RKO (cell line): ENCODE measurements at regions not wholly inside any gene's neighbourhood (a gene's known extent, or its start where the extent isn't known, plus 50 kb on each side); places are given as distances from the start of the nearest gene placed in this dataset.

Experiments
- DNase-seq: peaks from one replicate; pipeline ENCODE4 v3.0.0-alpha.2; 2016; ENCODE audit warnings: low spot score

GRCh38 chr13:112223929-112224328 lies 152.2 kb upstream of the SPACA7 start:
- peak; percentile 11 for DNase-seq

GRCh38 chr13:112225429-112226090 lies 150.6 kb upstream of the SPACA7 start:
- no peak for DNase-seq

- no peak for DNase-seq
Observed at GRCh38 chr13:112226320-112227002, 149.7 kb upstream of the SPACA7 start.

GRCh38 chr13:112227031-112227430 lies 149.1 kb upstream of the SPACA7 start:
- DNase-seq, result no peak

- DNase-seq, result no peak
Observed at GRCh38 chr13:112229445-112229844, 146.7 kb upstream of the SPACA7 start.

- no peak for DNase-seq
Observed at GRCh38 chr13:112229992-112230872, 145.9 kb upstream of the SPACA7 start.

GRCh38 chr13:112231451-112232083 lies 144.6 kb upstream of the SPACA7 start:
- DNase-seq, result no peak

- DNase-seq, result no peak
Observed at GRCh38 chr13:112233256-112233655, 142.9 kb upstream of the SPACA7 start.

GRCh38 chr13:112233716-112234115 lies 142.4 kb upstream of the SPACA7 start:
- no peak for DNase-seq

- DNase-seq, result no peak
Observed at GRCh38 chr13:112234131-112234875, 141.9 kb upstream of the SPACA7 start.

- DNase-seq, result no peak
Observed at GRCh38 chr13:112236016-112236415, 140.1 kb upstream of the SPACA7 start.

GRCh38 chr13:112236539-112237197 lies 139.5 kb upstream of the SPACA7 start:
- no peak for DNase-seq

- DNase-seq, result no peak
Observed at GRCh38 chr13:112238436-112238995, 137.6 kb upstream of the SPACA7 start.

- no peak for DNase-seq
Observed at GRCh38 chr13:112240076-112240475, 136.1 kb upstream of the SPACA7 start.

GRCh38 chr13:112241288-112241687 lies 134.9 kb upstream of the SPACA7 start:
- DNase-seq, result no peak

GRCh38 chr13:112242777-112243176 lies 133.4 kb upstream of the SPACA7 start:
- DNase-seq, result no peak

GRCh38 chr13:112244061-112244460 lies 132.1 kb upstream of the SPACA7 start:
- no peak for DNase-seq

GRCh38 chr13:112244495-112245177 lies 131.5 kb upstream of the SPACA7 start:
- DNase-seq, result no peak

GRCh38 chr13:112245179-112245724 lies 130.9 kb upstream of the SPACA7 start:
- DNase-seq, result peak; percentile 63

GRCh38 chr13:112245989-112246388 lies 130.2 kb upstream of the SPACA7 start:
- DNase-seq, result no peak
